Panc1 (cell line): ENCODE measurements at regions not wholly inside any gene's neighbourhood (a gene's known extent, or its start where the extent isn't known, plus 50 kb on each side); places are given as distances from the start of the nearest gene placed in this dataset.

Experiments used
- POLR2AphosphoS5 ChIP-seq: IDR thresholded peaks from 2 replicates; pipeline ENCODE4 v1.6.1; 2012; ENCODE audit warnings: mild to moderate bottlenecking, low read depth, low read length, moderate library complexity
- SIN3A ChIP-seq: IDR thresholded peaks from 2 replicates; pipeline ENCODE4 v1.6.1; 2012; ENCODE audit warnings: low read depth, mild to moderate bottlenecking, low read length, moderate library complexity, borderline replicate concordance; ENCODE audit not compliant: insufficient read depth
- TCF7L2 ChIP-seq: IDR thresholded peaks from 2 replicates; pipeline ENCODE4 v1.6.1; 2011; ENCODE audit warnings: mild to moderate bottlenecking, low read depth, low read length, inconsistent platforms
- TF ChIP-seq, protein P1 (sequence below): fragments of 450-650 bp; IDR thresholded peaks from 2 replicates; pipeline ENCODE4 v1.5.1; 2017; ENCODE audit warnings: mild to moderate bottlenecking

- TF ChIP-seq, protein P1, sequence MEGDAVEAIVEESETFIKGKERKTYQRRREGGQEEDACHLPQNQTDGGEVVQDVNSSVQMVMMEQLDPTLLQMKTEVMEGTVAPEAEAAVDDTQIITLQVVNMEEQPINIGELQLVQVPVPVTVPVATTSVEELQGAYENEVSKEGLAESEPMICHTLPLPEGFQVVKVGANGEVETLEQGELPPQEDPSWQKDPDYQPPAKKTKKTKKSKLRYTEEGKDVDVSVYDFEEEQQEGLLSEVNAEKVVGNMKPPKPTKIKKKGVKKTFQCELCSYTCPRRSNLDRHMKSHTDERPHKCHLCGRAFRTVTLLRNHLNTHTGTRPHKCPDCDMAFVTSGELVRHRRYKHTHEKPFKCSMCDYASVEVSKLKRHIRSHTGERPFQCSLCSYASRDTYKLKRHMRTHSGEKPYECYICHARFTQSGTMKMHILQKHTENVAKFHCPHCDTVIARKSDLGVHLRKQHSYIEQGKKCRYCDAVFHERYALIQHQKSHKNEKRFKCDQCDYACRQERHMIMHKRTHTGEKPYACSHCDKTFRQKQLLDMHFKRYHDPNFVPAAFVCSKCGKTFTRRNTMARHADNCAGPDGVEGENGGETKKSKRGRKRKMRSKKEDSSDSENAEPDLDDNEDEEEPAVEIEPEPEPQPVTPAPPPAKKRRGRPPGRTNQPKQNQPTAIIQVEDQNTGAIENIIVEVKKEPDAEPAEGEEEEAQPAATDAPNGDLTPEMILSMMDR, result no peak
- no peak for TF ChIP-seq TCF7L2
- TF ChIP-seq POLR2AphosphoS5, result no peak
- no peak for TF ChIP-seq SIN3A
Measured at GRCh38 chr14:97058589-97058988, 261.4 kb downstream of the VRK1 start.
